ENCODE measurements at regions not wholly inside any gene's neighbourhood (a gene's known extent, or its start where the extent isn't known, plus 50 kb on each side); places are given as distances from the start of the nearest gene placed in this dataset.

DNA sequence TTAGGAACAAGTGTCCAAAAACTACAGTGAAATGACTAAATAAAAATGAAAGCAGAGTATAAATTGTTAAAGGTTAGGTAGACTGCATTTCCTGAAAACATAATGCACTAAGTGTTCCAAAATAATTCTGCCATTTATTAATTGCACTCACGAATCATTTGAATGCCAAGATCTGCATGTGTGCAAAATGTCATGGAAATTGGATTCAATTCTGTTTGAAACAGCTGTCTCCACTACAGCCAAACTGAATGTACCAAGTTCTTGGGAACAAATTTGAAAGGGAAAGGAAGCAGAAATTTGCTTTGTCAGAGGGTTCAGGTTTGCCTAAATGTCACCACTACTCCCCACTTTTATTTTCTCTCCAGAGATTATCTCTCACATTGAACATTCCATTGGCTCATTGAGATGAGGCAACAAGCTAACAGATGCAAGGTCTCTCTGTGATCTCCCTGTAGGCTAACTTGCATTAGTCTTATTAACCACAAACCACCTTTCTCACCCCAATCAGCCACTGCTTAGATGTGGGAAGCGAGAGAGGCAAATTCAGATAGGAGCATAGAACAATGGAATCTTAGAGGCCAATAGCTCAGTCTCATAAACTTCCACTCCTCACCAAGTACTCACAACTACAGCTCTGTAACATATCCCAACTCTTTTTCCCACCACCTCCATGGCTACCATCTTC lies 226.6 kb downstream of the KDR start:
- Histone ChIP-seq H3K79me1 (ENCODE audit: insufficient read depth, low read depth, low read length, poor library complexity, severe bottlenecking) (no peaks in the 10 kb centered on the region), H4K20me1 (ENCODE audit: control insufficient read depth, insufficient read depth, insufficient read length) (no peaks in the 10 kb centered on the region), H3K14ac (ENCODE audit: insufficient read depth, low read length) (no peak overlapping the region), H3K18ac (ENCODE audit: insufficient read length, low read depth, low read length) (no peak overlapping the region), H3K4me2 (ENCODE audit: insufficient read depth, insufficient read length, low read length) (no peak overlapping the region), H2AK5ac (ENCODE audit: insufficient read length, low read length) (no peak overlapping the region), H4K8ac (replicated peaks; ENCODE audit: insufficient read length, low read depth, low read length) (no peak overlapping the region), H2AFZ (ENCODE audit: low read length) (no peak overlapping the region), H3K4ac (ENCODE audit: low read depth, low read length) (no peak overlapping the region), H3K27me3 (ENCODE audit: insufficient read depth, low read length) (no peaks in the 10 kb centered on the region), H2BK120ac (ENCODE audit: low read depth, low read length, poor library complexity, severe bottlenecking) (no peak overlapping the region), H3K56ac (ENCODE audit: insufficient read length, low read depth, low read length) (no peak overlapping the region), H3K79me2 (ENCODE audit: insufficient read depth, low read length) (no peaks in the 10 kb centered on the region), H3K23ac (ENCODE audit: insufficient read length, low read depth, low read length) (no peak overlapping the region), H3K27ac (ENCODE audit: insufficient read length, low read depth, low read length) (no peak overlapping the region), H3T11ph (ENCODE audit: low read length) (no peak overlapping the region), H4K91ac (ENCODE audit: insufficient read length, low read depth, low read length) (no peak overlapping the region), H2BK15ac (ENCODE audit: low read depth, low read length) (no peak overlapping the region), H2BK12ac (ENCODE audit: insufficient read length, low read depth, low read length) (no peak overlapping the region), H3K9me3 (ENCODE audit: control insufficient read depth, low read depth, low read length) (no peaks in the 10 kb centered on the region), H3K9ac (ENCODE audit: extremely low read depth, insufficient read length, low read length) (no peak overlapping the region), H3K23me2 (ENCODE audit: insufficient read length, low read depth, low read length, poor library complexity, severe bottlenecking) (no peaks in the 10 kb centered on the region), H4K5ac (ENCODE audit: insufficient read length, low read depth, low read length) (no peak overlapping the region), H3K4me1 (ENCODE audit: insufficient read depth, low read length) (no peaks in the 10 kb centered on the region), H2BK20ac (ENCODE audit: low read depth, low read length, poor library complexity, severe bottlenecking) (no peak overlapping the region), H2BK5ac (ENCODE audit: insufficient read length, low read length) (no peak overlapping the region)
- DNase-seq, result no peak
- Mint-ChIP-seq H3K27ac (no peak overlapping the region), H3K27me3 (ENCODE audit: low read depth) (peaks cover 3% of the 10 kb centered on the region; the same call in 1 of the 2 replicates), H3K4me1 (no peaks in the 10 kb centered on the region), H3K9me3 (peaks cover 0 to 2% of the 10 kb centered on the region in 2 experiments; a peak in 2 of 5 replicates), H3K4me3 (no peak overlapping the region), H3K36me3 (ENCODE audit: insufficient read depth in 1 of 3, low read depth in 3 of 3) (no peaks in the 10 kb centered on the region; a peak in 1 of 7 replicates)
- TF ChIP-seq, protein P1, sequence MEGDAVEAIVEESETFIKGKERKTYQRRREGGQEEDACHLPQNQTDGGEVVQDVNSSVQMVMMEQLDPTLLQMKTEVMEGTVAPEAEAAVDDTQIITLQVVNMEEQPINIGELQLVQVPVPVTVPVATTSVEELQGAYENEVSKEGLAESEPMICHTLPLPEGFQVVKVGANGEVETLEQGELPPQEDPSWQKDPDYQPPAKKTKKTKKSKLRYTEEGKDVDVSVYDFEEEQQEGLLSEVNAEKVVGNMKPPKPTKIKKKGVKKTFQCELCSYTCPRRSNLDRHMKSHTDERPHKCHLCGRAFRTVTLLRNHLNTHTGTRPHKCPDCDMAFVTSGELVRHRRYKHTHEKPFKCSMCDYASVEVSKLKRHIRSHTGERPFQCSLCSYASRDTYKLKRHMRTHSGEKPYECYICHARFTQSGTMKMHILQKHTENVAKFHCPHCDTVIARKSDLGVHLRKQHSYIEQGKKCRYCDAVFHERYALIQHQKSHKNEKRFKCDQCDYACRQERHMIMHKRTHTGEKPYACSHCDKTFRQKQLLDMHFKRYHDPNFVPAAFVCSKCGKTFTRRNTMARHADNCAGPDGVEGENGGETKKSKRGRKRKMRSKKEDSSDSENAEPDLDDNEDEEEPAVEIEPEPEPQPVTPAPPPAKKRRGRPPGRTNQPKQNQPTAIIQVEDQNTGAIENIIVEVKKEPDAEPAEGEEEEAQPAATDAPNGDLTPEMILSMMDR (conservative IDR thresholded peaks at IDR 0.05), result no peak
- no CpG with 5 or more reads among the region's 2 CpGs for WGBS (ENCODE audit: extremely low coverage, insufficient read length, low lambda C conversion rate)
